SK-N-SH (cell line): ENCODE measurements at regions not wholly inside any gene's neighbourhood (a gene's known extent, or its start where the extent isn't known, plus 50 kb on each side); places are given as distances from the start of the nearest gene placed in this dataset.

Experiments
- CTCF ChIP-seq: fragments of 200-600 bp; sonication (generic); IDR thresholded peaks from 2 replicates; pipeline ENCODE4 v1.6.1; 2017; ENCODE audit warnings: antibody characterized with exemption, mild to moderate bottlenecking, moderate library complexity
- FOXM1 ChIP-seq: IDR thresholded peaks from 2 replicates; pipeline ENCODE4 v1.4.0; 2012; ENCODE audit warnings: low read depth, mild to moderate bottlenecking
- RCOR1 ChIP-seq: fragments of 150-350 bp; IDR thresholded peaks from 2 replicates; pipeline ENCODE4 v1.6.1; 2017; ENCODE audit warnings: antibody characterized with exemption, low read length
- USF2 ChIP-seq: fragments of 150-350 bp; IDR thresholded peaks from 2 replicates; pipeline ENCODE4 v1.6.1; 2017; ENCODE audit warnings: antibody characterized with exemption, low read length, low read depth, borderline replicate concordance
- YY1 ChIP-seq: IDR thresholded peaks from 2 replicates; pipeline ENCODE4 v1.4.0; 2012; ENCODE audit warnings: low read depth, mild to moderate bottlenecking
- TF ChIP-seq, protein P1 (sequence below): IDR thresholded peaks from 2 replicates; pipeline ENCODE4 v1.4.0; 2012; ENCODE audit warnings: low read depth, borderline replicate concordance
- TF ChIP-seq, protein P2 (sequence below): IDR thresholded peaks from 2 replicates; pipeline ENCODE4 v1.4.0; 2012; ENCODE audit warnings: low read depth

DNA sequence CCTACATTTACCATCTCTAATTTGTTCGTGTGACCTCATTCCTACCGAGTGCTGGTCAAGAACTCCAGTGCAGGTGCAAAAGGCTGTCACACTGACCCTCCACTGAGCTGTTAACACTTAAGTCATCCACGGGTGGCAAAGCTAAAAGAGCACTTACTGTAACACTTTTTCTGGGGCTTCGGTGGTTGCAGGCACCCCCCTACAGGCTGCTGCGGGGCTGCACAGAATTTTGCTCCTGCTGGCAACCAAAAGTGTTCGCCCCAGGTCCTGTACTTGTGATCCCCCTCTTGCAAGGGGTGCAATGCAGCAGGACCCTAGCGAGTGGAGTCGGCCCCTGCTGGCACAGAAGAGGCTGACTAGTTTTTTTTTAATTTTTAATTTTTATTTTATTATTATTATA lies 298.9 kb upstream of the CNTNAP2 start:
- TF ChIP-seq RCOR1 = no peak
- no peak for TF ChIP-seq CTCF
- TF ChIP-seq YY1 = no peak
- TF ChIP-seq, protein P1, sequence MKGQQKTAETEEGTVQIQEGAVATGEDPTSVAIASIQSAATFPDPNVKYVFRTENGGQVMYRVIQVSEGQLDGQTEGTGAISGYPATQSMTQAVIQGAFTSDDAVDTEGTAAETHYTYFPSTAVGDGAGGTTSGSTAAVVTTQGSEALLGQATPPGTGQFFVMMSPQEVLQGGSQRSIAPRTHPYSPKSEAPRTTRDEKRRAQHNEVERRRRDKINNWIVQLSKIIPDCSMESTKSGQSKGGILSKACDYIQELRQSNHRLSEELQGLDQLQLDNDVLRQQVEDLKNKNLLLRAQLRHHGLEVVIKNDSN = no peak
- no peak for TF ChIP-seq FOXM1
- no peak for TF ChIP-seq USF2
- TF ChIP-seq, protein P2, sequence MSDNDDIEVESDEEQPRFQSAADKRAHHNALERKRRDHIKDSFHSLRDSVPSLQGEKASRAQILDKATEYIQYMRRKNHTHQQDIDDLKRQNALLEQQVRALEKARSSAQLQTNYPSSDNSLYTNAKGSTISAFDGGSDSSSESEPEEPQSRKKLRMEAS = no peak
